ENCODE measurements at regions not wholly inside any gene's neighbourhood (a gene's known extent, or its start where the extent isn't known, plus 50 kb on each side); places are given as distances from the start of the nearest gene placed in this dataset.

- WGBS, 4 donors = 69 to 74% (median 71%) methylated on average over 1 of the region's 1 CpG
- Histone ChIP-seq H3K9me3 (no peaks in the 10 kb centered on the region), H3K4me1 (peaks cover 0 to 25% (median 10%) of the 10 kb centered on the region in 12 donors), H3K36me3 (no peaks in the 10 kb centered on the region), H3K4me3 (no peak overlapping the region), H3K27me3 (no peaks in the 10 kb centered on the region), H3K27ac (peak overlapping the region in 2 of 12 donors; percentile 10 to 19)
- intact Hi-C loops (cut with DNase I) = no loop called here
- DNase-seq (no peak), ATAC-seq (peak in 1 of 4 donors; percentile 42)
- TF ChIP-seq POLR2A (IDR thresholded peaks at IDR 0.05) = no peak
- TF ChIP-seq, protein P1, sequence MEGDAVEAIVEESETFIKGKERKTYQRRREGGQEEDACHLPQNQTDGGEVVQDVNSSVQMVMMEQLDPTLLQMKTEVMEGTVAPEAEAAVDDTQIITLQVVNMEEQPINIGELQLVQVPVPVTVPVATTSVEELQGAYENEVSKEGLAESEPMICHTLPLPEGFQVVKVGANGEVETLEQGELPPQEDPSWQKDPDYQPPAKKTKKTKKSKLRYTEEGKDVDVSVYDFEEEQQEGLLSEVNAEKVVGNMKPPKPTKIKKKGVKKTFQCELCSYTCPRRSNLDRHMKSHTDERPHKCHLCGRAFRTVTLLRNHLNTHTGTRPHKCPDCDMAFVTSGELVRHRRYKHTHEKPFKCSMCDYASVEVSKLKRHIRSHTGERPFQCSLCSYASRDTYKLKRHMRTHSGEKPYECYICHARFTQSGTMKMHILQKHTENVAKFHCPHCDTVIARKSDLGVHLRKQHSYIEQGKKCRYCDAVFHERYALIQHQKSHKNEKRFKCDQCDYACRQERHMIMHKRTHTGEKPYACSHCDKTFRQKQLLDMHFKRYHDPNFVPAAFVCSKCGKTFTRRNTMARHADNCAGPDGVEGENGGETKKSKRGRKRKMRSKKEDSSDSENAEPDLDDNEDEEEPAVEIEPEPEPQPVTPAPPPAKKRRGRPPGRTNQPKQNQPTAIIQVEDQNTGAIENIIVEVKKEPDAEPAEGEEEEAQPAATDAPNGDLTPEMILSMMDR (IDR thresholded peaks at IDR 0.05) = no peak
Measured at GRCh38 chr5:126014676-126015075, 408.5 kb upstream of the GRAMD2B start.

DNA sequence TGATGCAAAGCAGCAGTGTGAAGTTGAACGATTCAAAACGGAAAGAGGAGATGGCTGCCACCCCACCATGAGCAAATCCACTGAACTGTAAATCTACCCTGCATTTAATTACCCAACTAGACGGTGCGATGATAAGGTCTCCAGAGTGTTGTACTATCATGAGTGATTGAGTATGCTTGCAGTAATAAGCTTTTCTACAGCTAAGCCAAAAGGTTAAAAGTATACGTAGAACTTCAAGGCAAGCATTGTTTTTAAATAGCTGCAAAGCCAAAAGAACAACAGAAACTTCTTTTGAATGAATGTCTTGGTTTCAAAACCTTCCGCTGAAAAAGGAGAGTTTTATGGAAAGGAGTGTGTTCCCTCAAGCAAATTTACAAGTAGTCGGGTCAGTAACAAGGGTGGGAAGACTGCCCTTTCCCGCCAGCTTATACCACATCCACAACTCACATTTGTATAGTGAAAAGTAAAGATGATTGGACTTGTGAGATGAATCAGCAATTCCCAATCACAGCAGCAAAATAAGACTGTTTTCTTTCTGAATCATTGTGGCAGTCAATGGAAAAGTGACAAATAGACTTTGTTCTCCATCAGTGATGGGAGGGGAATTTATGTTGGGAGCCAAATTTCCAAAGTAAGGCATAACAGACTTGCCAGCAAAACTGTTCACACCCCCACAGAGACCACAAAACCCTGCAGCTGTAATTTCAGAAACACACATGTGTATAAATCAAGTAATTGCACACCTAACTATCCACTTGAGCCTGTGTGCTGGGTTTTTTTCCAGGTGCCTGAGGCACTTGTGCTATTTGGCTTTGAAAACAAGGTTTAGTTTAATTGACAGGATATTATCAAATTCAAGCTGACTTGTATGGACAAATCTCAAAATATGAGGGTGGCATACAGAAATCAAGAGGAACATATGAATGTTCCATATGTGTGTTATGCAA is 407.7 kb upstream of the GRAMD2B start:
- H3K36me3 ChIP-seq = no peaks in the 10 kb centered on the region
- TF ChIP-seq, protein P1 (IDR thresholded peaks at IDR 0.05) = no peak
- no peak for TF ChIP-seq POLR2A (IDR thresholded peaks at IDR 0.05)
- peak overlapping the region in 6 of 12 donors; percentile 9 to 48 (median 16) for H3K27ac ChIP-seq
- H3K9me3 ChIP-seq = no peaks in the 10 kb centered on the region
- no peak for DNase-seq
- peak in 3 of 4 donors; percentile 10 to 72 (median 26) for ATAC-seq
- peak overlapping the region in 1 of 12 donors; percentile 17 for H3K4me3 ChIP-seq
- intact Hi-C loops (cut with DNase I) = no loop called here
- H3K27me3 ChIP-seq = no peaks in the 10 kb centered on the region
- H3K4me1 ChIP-seq = peaks cover 0 to 25% (median 10%) of the 10 kb centered on the region in 12 donors
- WGBS, 4 donors = 48 to 53% (median 51%) methylated on average over 8 of the region's 8 CpGs

- H3K4me3 ChIP-seq = no peak overlapping the region
- H3K9me3 ChIP-seq = no peaks in the 10 kb centered on the region
- 33 to 52% (median 42%) methylated on average over 1 of the region's 1 CpG for WGBS, 4 donors
- H3K27ac ChIP-seq = peak overlapping the region in 2 of 12 donors; percentile 9 to 48
- no peaks in the 10 kb centered on the region for H3K27me3 ChIP-seq
- DNase-seq = peak; percentile 36 to 73 (median 57)
- no peaks in the 10 kb centered on the region for H3K36me3 ChIP-seq
- TF ChIP-seq, protein P1 (IDR thresholded peaks at IDR 0.05) = no peak
- no peak for TF ChIP-seq POLR2A (IDR thresholded peaks at IDR 0.05)
- H3K4me1 ChIP-seq = peaks cover 0 to 25% (median 10%) of the 10 kb centered on the region in 12 donors
- ATAC-seq = peak; percentile 74 to 83 (median 78)
- intact Hi-C loops (cut with DNase I) = no loop called here
Measured at GRCh38 chr5:126016256-126016655, 407.0 kb upstream of the GRAMD2B start.

GRCh38 chr5:126017096-126017495 is 406.1 kb upstream of the GRAMD2B start:
- Histone ChIP-seq H3K4me3 (no peak overlapping the region), H3K4me1 (peaks cover 0 to 25% (median 10%) of the 10 kb centered on the region in 12 donors), H3K36me3 (no peaks in the 10 kb centered on the region), H3K9me3 (no peaks in the 10 kb centered on the region), H3K27me3 (no peaks in the 10 kb centered on the region), H3K27ac (no peak overlapping the region)
- no peak for DNase-seq
- 94 to 97% (median 96%) methylated on average over 2 of the region's 2 CpGs for WGBS, 4 donors
- intact Hi-C loops (cut with DNase I) = loop anchor here in 1 of 10 donors (1.0 kb wide), 1 partner anchor 19 kb away; no protein-coding TSS in a partner anchor
- ATAC-seq = no peak
- TF ChIP-seq, protein P1 (IDR thresholded peaks at IDR 0.05) = no peak
- no peak for TF ChIP-seq POLR2A (IDR thresholded peaks at IDR 0.05)
